Right atrium auricular region (tissue), 2 donors: ENCODE measurements at regions not wholly inside any gene's neighbourhood (a gene's known extent, or its start where the extent isn't known, plus 50 kb on each side); places are given as distances from the start of the nearest gene placed in this dataset.
"Not testable (repeated sequence)": the region's sequence is repeated elsewhere in the genome, so short reads cannot be mapped to it uniquely, and the experiment has no call there.

Source experiments
- DNase-seq: peaks from one replicate; pipeline ENCODE4 v3.0.0-alpha.2; 2019; ENCODE audit warnings: low spot score
- H3K27ac ChIP-seq, 2 donors: fragments of 200-600 bp; sonication (generic); 1 replicate in 1 of 2; 2 replicates in 1 of 2; pipeline ENCODE4 v1.5.1; 2016 to 2019
- H3K27me3 ChIP-seq, 2 donors: fragments of 200-600 bp; sonication (generic); one replicate each; pipeline versions ENCODE4 v1.5.1 to v1.6.0; 2017 to 2019
- H3K36me3 ChIP-seq: fragments of 200-600 bp; sonication (generic); one replicate; pipeline ENCODE4 v1.5.1; 2016
- H3K4me1 ChIP-seq, 2 donors: fragments of 200-600 bp; sonication (generic); one replicate each; pipeline versions ENCODE4 v1.5.1 to v1.6.0; 2017 to 2019
- H3K4me3 ChIP-seq, 2 donors: fragments of 200-600 bp; sonication (generic); 1 replicate in 1 of 2; 2 replicates in 1 of 2; pipeline ENCODE4 v1.5.1; 2017 to 2019; ENCODE audit warnings: mild to moderate bottlenecking in 1 of 2, moderate library complexity in 1 of 2
- H3K9me3 ChIP-seq, 2 donors: fragments of 200-600 bp; sonication (generic); one replicate each; pipeline ENCODE4 v1.5.1; 2019
- CTCF ChIP-seq, 2 donors: fragments of 200-600 bp; sonication (generic); IDR thresholded peaks; one replicate each; pipeline ENCODE4 v1.5.1; 2019; ENCODE audit warnings: antibody characterized with exemption in 2 of 2

DNA sequence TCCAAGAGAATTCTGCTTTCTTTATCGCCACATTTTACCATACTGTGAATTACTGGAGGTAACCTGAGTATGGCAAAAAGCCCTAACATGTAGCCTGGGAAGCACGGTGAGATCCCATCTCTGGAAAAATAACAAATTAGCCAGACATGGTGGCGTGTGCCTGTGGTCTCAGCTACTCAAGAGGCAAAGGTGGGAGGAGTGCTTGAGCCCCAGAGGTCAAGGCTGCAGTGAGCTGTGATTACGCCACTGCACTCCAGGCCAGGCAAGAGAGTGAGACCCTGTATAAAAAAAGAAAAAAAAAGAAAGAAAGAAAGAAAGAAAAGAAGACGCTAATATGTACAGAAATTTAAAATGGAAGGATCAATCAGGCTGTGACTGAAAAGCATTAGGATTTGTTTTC is 57.7 kb upstream of the SESTD1 start:
- DNase-seq, result no peak
- TF ChIP-seq CTCF (IDR thresholded peaks at IDR 0.05), result no peak
- Histone ChIP-seq H3K4me3 (no peak overlapping the region), H3K9me3 (no peaks in the 10 kb centered on the region), H3K27me3 (no peaks in the 10 kb centered on the region), H3K4me1 (no peaks in the 10 kb centered on the region), H3K27ac (no peak overlapping the region), H3K36me3 (no peaks in the 10 kb centered on the region)

- H3K36me3 ChIP-seq, H3K9me3 ChIP-seq, H3K27ac ChIP-seq, H3K27me3 ChIP-seq, DNase-seq, H3K4me3 ChIP-seq, H3K4me1 ChIP-seq: not testable (repeated sequence)
Observed at GRCh38 chr2:179321034-179321433, 56.4 kb upstream of the SESTD1 start.

GRCh38 chr2:179314729-179315128 is 50.1 kb upstream of the SESTD1 start:
- H3K4me3 ChIP-seq, H3K27me3 ChIP-seq, DNase-seq, H3K36me3 ChIP-seq, H3K27ac ChIP-seq, H3K9me3 ChIP-seq, H3K4me1 ChIP-seq: not testable (repeated sequence)
